GM12891 (cell line): ENCODE measurements at regions not wholly inside any gene's neighbourhood (a gene's known extent, or its start where the extent isn't known, plus 50 kb on each side); places are given as distances from the start of the nearest gene placed in this dataset.

Source experiments
- PAX5 ChIP-seq: IDR thresholded peaks from 2 replicates; pipeline ENCODE4 v1.6.1; 2011; ENCODE audit warnings: low read length, moderate library complexity, mild to moderate bottlenecking; ENCODE audit not compliant: insufficient read depth, severe bottlenecking
- POLR2A ChIP-seq: IDR thresholded peaks from 2 replicates; pipeline ENCODE4 v1.6.1; 2011; ENCODE audit warnings: low read depth, low read length, control low read depth
- POLR2AphosphoS5 ChIP-seq: IDR thresholded peaks from 2 replicates; pipeline ENCODE4 v1.6.1; 2011; ENCODE audit warnings: low read depth, low read length, control low read depth
- POU2F2 ChIP-seq: IDR thresholded peaks from 2 replicates; pipeline ENCODE4 v1.6.1; 2011; ENCODE audit warnings: low read depth, mild to moderate bottlenecking, control low read depth, low read length, moderate library complexity
- SPI1 ChIP-seq: IDR thresholded peaks from 2 replicates; pipeline ENCODE4 v1.6.1; 2011; ENCODE audit warnings: low read depth, low read length, control low read depth
- TAF1 ChIP-seq: IDR thresholded peaks from 2 replicates; pipeline ENCODE4 v1.6.1; 2011; ENCODE audit warnings: low read depth, low read length, control low read depth

GRCh38 chr2:3125761-3126130 is 251.9 kb downstream of the EIPR1 start:
- TF ChIP-seq POLR2A (no peak), TAF1 (no peak), POLR2AphosphoS5 (no peak), POU2F2 (no peak), SPI1 (no peak), PAX5 (no peak)
